T-helper 17 cell (primary cell): ENCODE measurements at regions not wholly inside any gene's neighbourhood (a gene's known extent, or its start where the extent isn't known, plus 50 kb on each side); places are given as distances from the start of the nearest gene placed in this dataset.
"Not testable (repeated sequence)": the region's sequence is repeated elsewhere in the genome, so short reads cannot be mapped to it uniquely, and the experiment has no call there.

ENCODE experiments used
- ATAC-seq: fragments of 150-1000 bp; cut with Tn5 transposase; 2 replicates; pipeline ENCODE4 v1.10.0; 2021; ENCODE audit warnings: mild to moderate bottlenecking, moderate library complexity
- DNase-seq, 3 donors: peaks; one replicate each; pipeline versions ENCODE4 v3.0.0 to v3.0.0-alpha.2; 2020 to 2021
- H3K9me3 ChIP-seq: one replicate; pipeline ENCODE4 v1.7.0; 2013; ENCODE audit warnings: low read length, mild to moderate bottlenecking; ENCODE audit not compliant: control insufficient read depth, poor library complexity, severe bottlenecking
- H3K27ac Mint-ChIP-seq: one replicate; pipeline ENCODE4 v1.8.0; 2022; ENCODE audit warnings: mild to moderate bottlenecking, moderate library complexity, mixed read lengths
- H3K27me3 Mint-ChIP-seq: one replicate; pipeline ENCODE4 v1.8.0; 2022; ENCODE audit warnings: mixed read lengths
- H3K36me3 Mint-ChIP-seq: one replicate; pipeline ENCODE4 v1.8.0; 2022; ENCODE audit warnings: low read depth, mixed read lengths
- H3K4me1 Mint-ChIP-seq: one replicate; pipeline ENCODE4 v1.8.0; 2022; ENCODE audit warnings: mild to moderate bottlenecking, mixed read lengths
- H3K4me3 Mint-ChIP-seq: one replicate; pipeline ENCODE4 v1.8.0; 2022; ENCODE audit warnings: mild to moderate bottlenecking, moderate library complexity, mixed read lengths

DNA sequence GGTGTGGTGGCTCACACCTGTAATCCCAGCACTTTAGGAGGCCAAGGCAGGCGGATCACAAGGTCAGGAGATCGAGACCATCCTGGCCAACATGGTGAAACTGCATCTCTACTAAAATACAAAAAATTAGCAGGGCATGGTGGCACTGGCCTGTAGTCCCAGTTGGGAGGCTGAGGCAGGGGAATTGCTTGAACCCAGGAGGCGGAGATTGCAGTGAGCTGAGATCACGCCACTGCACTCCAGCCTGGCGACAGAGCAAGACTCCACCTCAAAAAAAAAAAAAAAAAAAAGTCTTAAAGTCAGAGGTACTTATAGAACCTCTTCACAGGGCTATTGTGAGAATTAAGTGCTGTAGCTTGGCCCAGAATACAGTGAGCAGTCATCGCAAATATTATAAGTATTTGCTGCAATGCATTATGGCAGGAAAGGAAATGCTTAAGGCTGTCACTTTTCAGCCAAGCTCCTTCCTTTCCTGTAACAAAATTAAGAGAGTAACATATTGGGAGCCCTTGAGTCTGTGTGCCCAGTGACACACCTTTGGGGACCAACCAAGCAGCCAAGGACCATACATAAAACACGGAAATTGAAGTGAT is 110.9 kb upstream of the HAND1 start:
- not testable (repeated sequence) for H3K4me1 Mint-ChIP-seq, H3K4me3 Mint-ChIP-seq, H3K27ac Mint-ChIP-seq, H3K36me3 Mint-ChIP-seq, H3K9me3 ChIP-seq, ATAC-seq, DNase-seq
- peaks cover 12% of the 10 kb centered on the region for H3K27me3 Mint-ChIP-seq

DNA sequence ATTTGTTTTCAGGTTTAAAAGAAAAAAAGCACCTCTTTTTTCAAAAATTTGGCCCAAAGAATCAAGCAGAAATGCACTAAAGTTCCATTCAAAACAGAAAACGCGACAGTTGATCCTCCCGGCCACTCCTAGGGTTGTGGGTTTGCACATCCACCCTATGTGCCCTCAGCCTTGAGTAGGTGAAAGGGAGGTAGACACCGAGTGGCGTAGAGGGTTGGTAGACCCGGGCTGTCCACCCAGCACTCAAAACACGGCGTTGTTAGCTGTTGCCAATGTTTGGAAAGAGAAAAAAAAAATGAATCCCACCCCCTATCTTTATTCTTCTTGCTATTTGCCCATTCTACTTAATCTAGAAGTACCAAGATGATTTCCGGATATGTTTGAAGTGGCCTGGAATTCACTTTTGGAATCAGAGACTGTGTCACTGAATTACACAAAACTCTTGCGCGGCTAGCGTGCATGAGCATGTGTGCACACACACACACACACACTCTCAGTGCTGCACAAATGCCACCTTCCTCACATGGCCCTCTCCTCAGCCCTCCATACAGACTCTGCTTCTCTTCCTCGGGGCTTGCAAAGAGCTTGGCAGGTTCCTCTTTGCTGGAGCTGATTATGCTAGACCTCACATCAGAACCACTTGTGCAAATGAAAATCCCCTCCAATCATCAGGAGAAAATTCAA is 110.2 kb upstream of the HAND1 start:
- DNase-seq = no peak
- no peaks in the 10 kb centered on the region for H3K9me3 ChIP-seq
- ATAC-seq = no peak
- no peaks in the 10 kb centered on the region for H3K4me1 Mint-ChIP-seq
- peaks cover 2% of the 10 kb centered on the region for H3K36me3 Mint-ChIP-seq
- no peak overlapping the region for H3K27ac Mint-ChIP-seq
- H3K27me3 Mint-ChIP-seq = peaks cover 16% of the 10 kb centered on the region
- no peak overlapping the region for H3K4me3 Mint-ChIP-seq

DNA sequence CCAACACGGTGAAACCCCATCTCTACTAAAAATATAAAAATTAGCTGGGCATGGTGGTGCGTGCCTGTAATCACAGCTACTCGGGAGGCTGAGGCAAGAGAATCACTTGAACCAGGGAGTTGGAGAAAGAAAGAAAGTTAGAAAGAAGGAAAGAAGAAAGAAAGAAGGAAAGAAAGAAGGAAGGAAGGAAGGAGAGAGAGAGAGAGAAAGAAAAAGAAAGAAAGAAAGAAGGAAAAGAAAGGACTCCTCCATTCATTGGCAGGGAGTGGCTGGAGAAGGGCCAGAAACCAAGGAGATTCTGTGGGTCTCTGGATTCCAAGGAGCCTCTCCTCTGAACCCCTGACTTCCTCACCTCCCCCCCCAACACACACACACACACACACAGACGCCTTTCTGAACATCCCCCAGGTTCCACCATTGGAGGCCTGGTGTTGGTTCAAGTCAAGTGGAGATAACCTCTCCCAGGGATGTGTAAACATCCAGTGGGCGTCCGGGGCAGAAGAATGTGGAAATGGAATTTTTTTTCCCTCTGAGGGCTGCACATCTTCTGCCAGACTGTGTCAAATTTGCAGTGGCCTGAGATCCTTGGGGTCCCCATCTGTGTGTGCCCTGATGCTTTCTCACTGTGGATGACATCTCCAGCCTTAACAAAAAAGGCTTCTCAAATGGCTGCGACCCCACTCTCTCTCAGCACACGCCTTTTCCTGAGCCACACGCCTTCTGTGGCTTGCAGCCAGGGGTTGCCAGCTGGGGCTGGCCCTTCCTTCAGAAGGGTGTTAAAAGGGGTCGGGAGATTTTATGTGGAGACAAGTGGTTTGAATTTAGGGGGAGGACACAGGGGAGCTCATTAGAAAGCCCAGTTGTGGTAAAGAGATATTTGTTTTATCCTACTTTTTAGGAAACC is 109.3 kb upstream of the HAND1 start:
- Mint-ChIP-seq H3K4me3 (no peak overlapping the region), H3K36me3 (peaks cover 2% of the 10 kb centered on the region), H3K4me1 (no peaks in the 10 kb centered on the region), H3K27ac (no peak overlapping the region), H3K27me3 (peaks cover 21% of the 10 kb centered on the region)
- ATAC-seq (no peak), DNase-seq (no peak)
- H3K9me3 ChIP-seq = no peaks in the 10 kb centered on the region

DNA sequence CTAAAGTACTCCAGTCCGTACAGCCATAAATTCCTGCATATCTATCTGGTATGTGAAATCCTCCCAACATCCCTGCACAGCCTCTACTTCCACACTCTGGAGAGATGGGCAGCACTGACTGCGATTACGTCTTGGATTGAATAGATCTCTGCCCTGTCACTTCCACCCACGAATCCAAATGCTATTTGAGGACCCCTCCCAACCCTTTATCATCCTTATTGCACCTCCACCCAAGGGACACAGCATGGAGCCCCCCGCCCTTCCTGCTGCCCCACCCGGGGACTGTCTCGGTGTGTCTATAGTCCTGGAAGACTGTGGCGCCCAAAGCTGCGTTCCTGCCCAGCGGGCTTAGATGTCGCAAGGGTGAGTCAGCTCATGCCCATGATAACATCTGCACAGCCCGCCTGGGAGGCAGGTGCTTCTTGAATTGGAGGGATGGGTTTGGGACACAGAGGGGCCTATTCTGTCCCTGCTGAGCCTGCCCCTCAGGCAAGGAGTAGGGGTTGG is 105.7 kb upstream of the HAND1 start:
- no peaks in the 10 kb centered on the region for H3K9me3 ChIP-seq
- Mint-ChIP-seq H3K27me3 (peaks cover 27% of the 10 kb centered on the region), H3K4me3 (no peak overlapping the region), H3K27ac (no peak overlapping the region), H3K4me1 (no peaks in the 10 kb centered on the region), H3K36me3 (peaks cover 2% of the 10 kb centered on the region)
- ATAC-seq = no peak
- DNase-seq = no peak

DNA sequence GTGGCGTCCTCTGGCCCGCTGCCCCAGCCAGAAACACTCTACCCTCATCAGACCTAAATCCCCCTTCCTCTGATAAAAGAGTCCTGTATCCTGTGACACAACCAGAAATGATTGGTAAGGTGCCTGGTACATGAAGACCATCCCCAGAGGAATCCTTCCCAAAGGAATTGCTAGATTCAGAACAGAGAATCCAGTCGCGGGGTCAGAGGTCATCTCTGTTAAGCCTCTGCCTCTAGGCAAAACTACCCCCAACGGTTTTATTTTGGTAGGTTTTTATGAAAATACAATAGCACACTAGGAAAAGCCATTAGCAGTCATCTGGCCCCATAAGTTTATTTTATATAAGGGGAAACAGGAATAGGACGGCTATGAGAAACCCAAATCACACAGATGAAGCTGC is 102.4 kb upstream of the HAND1 start:
- peaks cover 4% of the 10 kb centered on the region for H3K4me1 Mint-ChIP-seq
- H3K27ac Mint-ChIP-seq = no peak overlapping the region
- peaks cover 2% of the 10 kb centered on the region for H3K36me3 Mint-ChIP-seq
- H3K4me3 Mint-ChIP-seq = no peak overlapping the region
- DNase-seq (no peak), ATAC-seq (no peak)
- H3K9me3 ChIP-seq = no peaks in the 10 kb centered on the region
- peaks cover 44% of the 10 kb centered on the region for H3K27me3 Mint-ChIP-seq

DNA sequence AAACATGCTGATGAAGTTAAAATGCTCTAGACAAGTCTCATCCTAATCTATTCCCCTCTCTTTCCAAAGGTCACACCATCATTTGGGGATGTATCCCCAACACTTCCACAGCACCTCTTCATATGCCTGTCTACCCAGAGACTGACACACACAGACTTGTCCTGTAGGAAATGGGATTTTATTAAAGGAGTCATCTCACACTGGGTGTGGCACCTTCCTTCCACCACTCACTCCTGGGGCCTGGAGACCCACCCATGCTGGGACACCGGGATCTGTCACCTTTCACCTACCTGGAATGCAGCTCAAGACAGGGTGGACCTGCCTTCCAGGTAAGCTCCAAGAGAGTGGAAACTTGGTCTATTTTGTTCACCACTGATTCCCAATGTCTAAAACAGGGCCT is 99.4 kb upstream of the HAND1 start:
- Mint-ChIP-seq H3K4me1 (peaks cover 4% of the 10 kb centered on the region), H3K36me3 (no peaks in the 10 kb centered on the region), H3K4me3 (no peak overlapping the region), H3K27ac (no peak overlapping the region), H3K27me3 (peaks cover 46% of the 10 kb centered on the region)
- no peak for ATAC-seq
- no peaks in the 10 kb centered on the region for H3K9me3 ChIP-seq
- no peak for DNase-seq

DNA sequence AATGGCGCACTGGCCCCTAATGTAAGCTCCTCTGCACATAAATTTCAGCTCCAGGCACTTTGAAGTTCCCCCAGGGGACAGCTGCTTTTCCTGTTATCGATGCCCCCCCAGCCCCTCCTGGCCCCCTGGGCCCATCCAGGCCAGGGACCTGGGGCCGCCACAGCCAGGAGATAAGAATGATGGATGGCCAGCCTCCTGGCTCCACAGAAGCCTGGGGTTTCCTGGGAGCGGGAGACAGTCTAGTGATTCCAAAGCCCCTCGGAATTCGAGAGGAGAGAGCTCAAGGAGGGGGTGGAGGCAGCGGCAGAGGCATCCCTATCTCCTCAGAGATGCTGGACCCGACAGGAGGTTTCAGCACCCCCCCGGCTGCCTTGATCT is 98.4 kb upstream of the HAND1 start:
- peaks cover 4% of the 10 kb centered on the region for H3K4me1 Mint-ChIP-seq
- H3K27ac Mint-ChIP-seq = no peak overlapping the region
- ATAC-seq (no peak), DNase-seq (no peak)
- no peak overlapping the region for H3K4me3 Mint-ChIP-seq
- H3K27me3 Mint-ChIP-seq = peaks cover 46% of the 10 kb centered on the region
- no peaks in the 10 kb centered on the region for H3K36me3 Mint-ChIP-seq
- H3K9me3 ChIP-seq = no peaks in the 10 kb centered on the region

DNA sequence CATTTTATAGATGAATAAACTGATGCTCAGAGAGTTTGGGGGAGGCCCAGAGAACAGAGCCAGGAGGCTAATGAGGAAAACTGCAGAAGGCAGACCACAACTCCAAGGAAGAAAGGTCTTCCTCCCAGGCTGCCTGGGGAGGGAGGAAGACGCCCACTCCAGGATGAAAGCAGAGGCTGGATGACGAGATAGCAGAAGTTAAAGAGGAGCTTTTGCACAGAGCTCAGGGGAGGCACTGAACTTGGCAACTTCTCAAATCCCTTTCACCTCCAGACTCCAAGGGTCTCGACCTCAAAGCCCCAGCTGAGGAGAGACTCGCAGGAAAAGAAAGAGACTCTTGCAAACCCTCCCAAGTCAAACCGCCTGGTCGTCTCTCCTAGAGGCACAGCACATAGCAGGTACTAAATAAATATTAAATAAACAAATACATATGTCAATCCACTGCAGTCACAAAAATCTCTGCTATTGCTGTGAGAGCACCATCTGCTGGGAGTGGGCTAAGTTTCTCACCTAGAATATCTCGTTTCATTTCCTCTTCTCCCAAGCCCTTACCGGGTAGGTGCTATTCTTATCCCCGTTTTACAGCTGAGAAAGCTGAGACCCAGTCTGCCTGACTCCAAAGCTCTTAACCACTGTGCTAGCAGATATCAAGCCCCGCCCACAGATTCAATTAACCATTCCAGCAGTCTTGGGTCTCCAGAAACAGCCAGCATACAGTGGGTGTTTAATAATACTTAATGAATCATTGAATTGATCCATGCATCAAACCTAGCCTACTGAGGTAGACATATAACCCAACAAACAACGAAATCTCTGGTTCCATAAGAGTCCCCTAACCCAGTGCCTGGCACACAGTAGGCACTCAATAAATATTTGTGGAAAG is 97.8 kb upstream of the HAND1 start:
- H3K36me3 Mint-ChIP-seq = no peaks in the 10 kb centered on the region
- DNase-seq (no peak), ATAC-seq (no peak)
- H3K4me1 Mint-ChIP-seq = peaks cover 4% of the 10 kb centered on the region
- no peak overlapping the region for H3K4me3 Mint-ChIP-seq
- H3K27me3 Mint-ChIP-seq = peaks cover 46% of the 10 kb centered on the region
- H3K27ac Mint-ChIP-seq = peak overlapping the region; percentile 6
- H3K9me3 ChIP-seq = no peaks in the 10 kb centered on the region

DNA sequence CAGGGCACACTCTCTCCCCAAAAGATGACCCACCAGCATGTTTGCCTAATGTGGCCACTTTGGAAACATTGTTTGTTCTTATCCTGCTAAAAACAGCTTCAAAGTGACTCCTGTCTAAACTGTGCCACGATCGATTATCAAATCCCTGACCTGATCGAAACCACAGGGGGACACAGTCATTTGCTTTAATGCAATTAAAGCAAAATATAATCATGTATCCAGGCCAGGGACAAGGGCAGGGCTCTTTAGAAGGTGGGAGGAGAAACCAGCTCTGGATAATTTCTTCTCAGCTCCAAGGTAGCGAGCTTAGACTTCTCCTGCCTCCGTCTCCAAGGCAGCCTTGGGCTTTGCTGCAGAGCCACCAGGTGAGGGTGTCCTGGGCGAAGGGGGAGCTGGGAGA is 95.0 kb upstream of the HAND1 start:
- Mint-ChIP-seq H3K27me3 (peaks cover 36% of the 10 kb centered on the region), H3K4me1 (peaks cover 2% of the 10 kb centered on the region), H3K4me3 (no peak overlapping the region), H3K36me3 (no peaks in the 10 kb centered on the region), H3K27ac (no peak overlapping the region)
- ATAC-seq (no peak), DNase-seq (no peak)
- H3K9me3 ChIP-seq = no peaks in the 10 kb centered on the region

DNA sequence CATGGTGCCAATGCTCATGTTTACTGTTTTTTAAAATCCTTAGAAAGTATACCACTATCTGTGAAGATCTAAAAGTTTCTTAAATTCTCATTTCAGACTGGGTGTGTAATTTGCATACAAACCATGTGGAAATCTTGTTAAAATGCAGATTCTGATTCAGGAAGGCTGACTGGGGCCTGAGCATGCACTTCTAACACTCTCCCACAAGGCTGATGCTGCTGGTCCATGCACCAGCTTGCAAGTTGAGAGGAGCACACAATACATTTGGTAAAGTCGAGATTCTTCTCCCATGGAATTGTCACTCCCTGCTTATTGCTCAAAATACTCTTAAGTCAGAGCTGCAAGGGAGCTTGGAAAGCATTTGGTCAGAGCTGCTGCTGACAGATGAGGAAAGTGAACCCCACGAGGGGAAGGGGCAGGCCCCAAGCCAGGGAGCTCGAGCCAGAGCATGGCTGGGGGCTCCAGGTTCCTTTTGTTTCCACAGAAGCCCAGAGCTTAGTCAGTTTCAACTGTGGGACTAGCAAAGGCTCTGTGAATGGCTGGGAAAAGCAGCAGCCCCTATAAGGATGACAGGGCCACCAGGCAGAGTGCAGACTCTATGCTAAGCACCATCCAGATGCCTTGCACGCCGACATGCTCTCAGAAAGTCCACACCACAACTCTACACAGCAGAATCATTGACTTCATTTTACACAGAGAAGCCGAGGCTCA is 93.5 kb upstream of the HAND1 start:
- Mint-ChIP-seq H3K4me3 (no peak overlapping the region), H3K27me3 (peaks cover 34% of the 10 kb centered on the region), H3K4me1 (peaks cover 2% of the 10 kb centered on the region), H3K36me3 (no peaks in the 10 kb centered on the region), H3K27ac (no peak overlapping the region)
- no peak for DNase-seq
- ATAC-seq = no peak
- no peaks in the 10 kb centered on the region for H3K9me3 ChIP-seq

DNA sequence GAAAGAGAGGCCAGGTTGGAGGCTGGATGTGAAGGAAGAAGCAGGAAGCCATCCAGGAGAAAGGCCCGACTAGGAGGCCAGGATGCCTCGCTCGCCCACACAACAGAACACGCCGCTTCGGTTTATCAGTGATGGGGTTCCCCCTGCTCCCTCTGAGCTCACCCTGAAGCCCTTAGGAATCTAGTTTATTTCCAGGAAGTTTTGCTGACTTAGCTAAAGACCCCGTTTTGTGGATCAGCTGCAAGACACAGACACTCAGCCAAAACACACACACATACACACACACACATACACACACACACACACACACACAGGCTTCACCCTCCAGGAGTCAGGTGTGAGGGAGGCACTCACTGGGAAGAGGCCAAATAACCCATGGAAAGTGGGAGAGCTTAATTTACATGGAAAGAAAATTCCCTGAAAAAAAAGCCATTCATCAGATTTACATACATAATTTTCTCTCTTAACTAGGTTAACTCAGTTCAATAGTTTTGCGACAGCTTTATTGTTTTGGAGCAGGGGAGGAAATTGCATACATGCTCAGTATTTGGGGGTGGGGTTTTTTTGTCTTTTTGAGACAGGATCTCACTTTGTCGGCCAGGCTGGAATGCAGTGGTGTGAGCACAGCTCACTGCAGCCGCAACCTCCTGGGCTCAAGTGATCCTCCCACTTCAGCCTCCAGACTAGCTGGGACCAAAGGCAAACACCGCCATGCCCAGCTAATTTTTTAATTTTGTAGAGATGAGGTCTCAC is 92.7 kb upstream of the HAND1 start:
- no peak for ATAC-seq
- H3K9me3 ChIP-seq = no peaks in the 10 kb centered on the region
- Mint-ChIP-seq H3K27me3 (peaks cover 36% of the 10 kb centered on the region), H3K36me3 (no peaks in the 10 kb centered on the region), H3K27ac (no peak overlapping the region), H3K4me1 (peaks cover 2% of the 10 kb centered on the region), H3K4me3 (no peak overlapping the region)
- DNase-seq = no peak

DNA sequence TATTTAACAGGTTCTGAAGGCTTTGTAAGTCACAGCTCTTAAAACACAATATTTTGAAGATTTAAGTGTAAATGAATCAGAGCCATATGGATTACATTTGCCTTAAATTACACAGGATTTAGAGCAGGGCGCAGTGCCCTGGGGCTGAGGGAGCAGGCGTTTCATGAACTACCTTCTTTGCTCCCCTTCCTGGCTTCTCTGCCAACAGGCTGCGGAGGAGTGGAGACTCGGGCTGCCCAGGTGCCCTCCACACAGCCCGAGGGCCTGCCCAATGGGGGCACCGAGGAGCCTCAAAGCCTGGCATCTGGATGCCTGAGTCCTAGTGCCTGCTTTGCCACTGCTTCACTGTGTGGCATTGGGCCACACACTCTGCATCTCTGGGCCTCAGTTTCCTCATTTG is 90.6 kb upstream of the HAND1 start:
- Mint-ChIP-seq H3K36me3 (no peaks in the 10 kb centered on the region), H3K27ac (no peak overlapping the region), H3K27me3 (peaks cover 18% of the 10 kb centered on the region), H3K4me3 (no peak overlapping the region), H3K4me1 (no peaks in the 10 kb centered on the region)
- DNase-seq = no peak
- H3K9me3 ChIP-seq = no peaks in the 10 kb centered on the region
- ATAC-seq = no peak
